NCI-H2081 (cell line): ENCODE measurements at regions not wholly inside any gene's neighbourhood (a gene's known extent, or its start where the extent isn't known, plus 50 kb on each side); places are given as distances from the start of the nearest gene placed in this dataset.

Source experiments
- DNase-seq, 2 experiments: peaks; one replicate each; lab custom pipeline; 2025; lab: John Stamatoyannopoulos, UW

DNA sequence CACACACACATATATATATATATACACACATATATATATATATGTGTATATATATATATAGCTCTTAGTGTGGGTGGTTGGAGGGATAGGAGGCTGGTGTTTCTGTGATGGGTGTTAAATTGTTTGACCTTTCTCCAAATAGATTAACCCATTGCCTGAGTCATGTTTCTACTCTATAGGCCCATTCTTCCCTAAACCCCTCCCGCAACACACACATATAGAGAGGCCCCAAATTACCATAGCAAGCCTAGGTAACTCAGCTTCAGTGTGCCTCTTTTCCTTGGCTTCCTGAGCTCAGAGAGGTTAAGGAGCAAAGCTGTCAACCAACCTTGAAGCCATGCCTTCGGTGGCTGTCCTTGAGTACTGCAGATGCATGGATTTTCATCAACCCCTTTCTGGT lies 98.7 kb upstream of the ADO start:
- DNase-seq = no peak

DNA sequence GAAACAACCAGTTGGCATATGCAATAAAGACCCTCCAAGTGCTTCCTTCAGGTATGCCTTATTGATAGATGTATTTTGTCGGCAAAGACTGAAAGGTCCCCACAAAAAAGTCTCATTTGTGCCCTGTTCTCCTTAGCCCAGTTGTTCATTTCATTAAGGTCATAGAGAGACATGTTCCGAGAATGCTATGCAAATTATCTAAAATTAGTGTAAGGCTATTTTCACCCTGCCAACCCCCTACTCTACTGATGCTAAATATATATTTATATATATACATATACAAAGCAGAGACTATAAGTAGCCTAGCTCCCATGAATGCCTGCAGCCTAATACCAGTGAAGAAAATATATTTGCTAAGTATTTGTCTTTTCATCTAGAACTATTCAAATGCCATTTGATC lies 96.7 kb upstream of the ADO start:
- DNase-seq = no peak

DNA sequence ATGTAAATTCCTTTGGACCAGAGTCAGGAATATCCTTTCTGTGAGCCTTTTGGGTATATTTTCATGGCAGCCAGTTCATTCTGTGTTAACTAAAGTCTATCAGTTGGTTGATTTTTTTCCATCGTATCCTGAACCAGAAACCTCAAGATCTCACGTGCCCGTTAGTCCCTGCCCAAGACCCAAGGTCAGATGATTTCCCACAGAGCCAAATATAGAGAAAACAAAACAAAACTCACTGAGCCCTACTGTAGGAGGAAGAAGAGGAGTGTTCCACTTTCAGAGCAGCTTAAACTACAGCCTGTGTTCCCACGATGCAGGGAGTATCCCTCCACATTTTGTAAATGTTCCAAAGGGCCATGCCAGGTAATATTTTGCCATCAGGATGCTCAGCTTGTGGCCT lies 96.0 kb upstream of the ADO start:
- no peak for DNase-seq

DNA sequence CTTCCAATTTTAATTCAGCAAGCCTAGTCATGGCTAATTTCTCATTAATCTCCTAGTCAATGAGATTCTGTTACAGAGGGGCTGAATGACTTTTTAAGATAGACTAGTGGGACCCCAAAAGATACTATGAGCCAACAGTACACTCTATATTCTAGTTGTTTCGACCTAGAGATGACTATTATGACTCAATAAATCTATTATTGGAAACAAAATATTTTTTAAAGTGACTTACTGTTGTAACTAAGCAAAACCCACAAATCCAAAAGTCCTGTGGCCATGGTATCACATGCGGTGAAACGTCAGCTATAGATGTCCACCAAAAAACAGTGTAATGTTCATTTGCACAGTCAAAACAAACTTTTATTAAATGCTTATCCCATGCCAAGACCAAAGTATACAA lies 95.3 kb upstream of the ADO start:
- no peak for DNase-seq

DNA sequence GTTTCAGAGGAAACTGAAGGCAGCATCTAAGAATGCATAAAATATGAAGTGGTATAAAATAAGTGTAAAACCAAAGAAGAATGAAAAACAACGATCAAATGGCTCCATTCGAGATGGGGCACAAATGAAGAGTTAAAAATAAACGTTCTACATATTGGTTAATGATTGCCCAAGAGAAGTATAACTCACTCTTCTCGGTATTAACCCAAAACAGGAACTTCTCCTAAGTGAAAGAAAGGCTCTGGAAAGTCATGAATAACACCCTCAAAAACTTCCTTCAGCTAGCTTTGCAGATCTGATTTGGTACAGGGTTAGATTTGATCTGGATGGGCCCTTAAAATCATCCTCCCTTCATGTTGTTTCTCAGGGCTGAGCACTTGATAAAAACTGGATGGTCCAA lies 94.3 kb upstream of the ADO start:
- DNase-seq = no peak

DNA sequence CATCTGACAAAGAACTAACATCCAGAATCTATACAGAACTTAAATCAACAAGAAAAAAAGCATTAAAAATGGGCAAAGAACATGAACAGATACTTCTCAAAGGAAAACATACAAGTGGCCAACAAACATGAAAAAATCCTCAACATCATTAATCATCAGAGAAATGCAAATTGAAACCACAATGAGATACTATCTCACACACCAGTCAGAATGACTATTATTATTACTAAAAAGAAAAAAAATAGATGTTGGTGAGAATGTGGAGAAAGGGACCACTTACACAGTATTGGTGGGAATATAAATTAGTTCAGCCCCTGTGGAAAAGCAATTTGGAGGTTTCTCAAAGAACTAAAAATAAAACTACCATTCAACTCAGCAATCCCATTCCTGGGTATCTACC lies 89.1 kb upstream of the ADO start:
- DNase-seq = no peak

DNA sequence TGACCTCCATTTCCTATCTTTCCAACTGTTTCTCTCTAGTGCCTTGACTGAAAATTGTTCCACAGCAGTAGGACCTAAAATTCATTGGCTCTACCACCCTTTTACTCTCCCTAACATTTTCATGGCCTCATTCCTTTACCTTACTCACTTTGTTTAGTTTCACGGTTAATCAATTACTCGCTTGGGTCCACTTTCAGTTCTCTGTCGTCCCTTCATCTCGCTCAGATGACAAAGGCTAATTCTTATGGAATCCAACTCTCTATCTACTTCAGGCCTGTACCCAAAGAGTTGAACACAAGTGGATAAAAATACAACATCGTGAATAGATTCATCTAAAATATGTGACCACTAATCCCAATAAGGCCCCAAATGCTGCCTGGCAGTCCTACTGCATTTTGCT lies 85.9 kb upstream of the ADO start:
- DNase-seq = no peak

DNA sequence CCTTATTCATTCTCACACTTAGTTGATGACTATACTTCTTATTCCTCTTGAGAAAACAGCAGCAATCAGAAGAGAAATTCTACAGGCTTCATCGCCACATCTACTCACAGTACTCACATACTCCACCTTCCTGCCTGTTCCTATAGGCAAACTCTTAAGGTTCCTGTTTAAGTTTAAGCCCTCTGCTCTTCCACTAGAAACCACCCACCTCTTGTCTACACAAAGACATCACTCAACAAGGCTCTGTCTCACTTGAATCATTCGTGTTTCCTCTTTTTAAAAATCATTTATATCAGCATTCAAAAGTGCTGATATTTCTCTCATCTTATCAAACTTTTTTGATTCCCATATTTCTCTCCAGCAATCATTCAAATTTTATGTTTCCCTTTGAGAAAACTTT lies 85.5 kb upstream of the ADO start:
- no peak for DNase-seq

DNA sequence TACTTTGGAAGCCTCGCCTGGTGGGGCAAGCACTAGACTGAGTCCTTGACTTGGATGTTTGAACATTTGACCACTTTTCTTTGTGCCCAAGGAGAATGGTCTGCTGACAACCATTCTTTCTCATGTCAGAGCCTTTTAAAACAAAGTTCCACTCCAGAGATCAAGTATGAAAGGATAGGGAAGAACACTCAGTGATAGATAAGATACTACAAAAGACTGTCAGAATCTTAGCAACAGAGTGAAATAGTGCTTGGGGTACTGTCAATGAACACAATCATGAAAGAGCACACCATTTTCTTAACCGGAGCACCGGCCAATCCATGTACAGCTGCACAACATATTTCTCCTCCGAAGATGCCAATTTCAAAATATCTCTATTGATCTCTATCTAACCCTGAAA lies 82.8 kb upstream of the ADO start:
- DNase-seq = no peak

DNA sequence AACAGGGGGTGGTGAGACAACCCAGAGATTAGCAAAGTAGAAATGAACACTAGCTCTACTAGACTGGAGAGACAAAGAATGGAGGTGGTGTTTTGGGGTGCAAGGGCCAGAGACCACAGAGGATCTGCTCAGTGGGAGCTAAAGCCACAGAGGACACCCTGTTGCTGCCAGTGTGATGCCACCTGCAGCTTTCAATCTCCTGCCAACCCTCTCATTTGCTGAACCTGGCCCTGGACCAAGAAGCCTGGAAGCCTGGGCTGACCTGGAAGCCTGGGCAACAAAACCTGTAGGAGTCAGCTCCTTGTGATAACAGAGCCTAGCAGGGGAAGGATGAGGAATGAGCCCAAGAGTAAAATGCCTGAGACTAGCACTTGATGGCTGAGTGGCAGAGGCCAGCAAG lies 81.1 kb upstream of the ADO start:
- DNase-seq = no peak

DNA sequence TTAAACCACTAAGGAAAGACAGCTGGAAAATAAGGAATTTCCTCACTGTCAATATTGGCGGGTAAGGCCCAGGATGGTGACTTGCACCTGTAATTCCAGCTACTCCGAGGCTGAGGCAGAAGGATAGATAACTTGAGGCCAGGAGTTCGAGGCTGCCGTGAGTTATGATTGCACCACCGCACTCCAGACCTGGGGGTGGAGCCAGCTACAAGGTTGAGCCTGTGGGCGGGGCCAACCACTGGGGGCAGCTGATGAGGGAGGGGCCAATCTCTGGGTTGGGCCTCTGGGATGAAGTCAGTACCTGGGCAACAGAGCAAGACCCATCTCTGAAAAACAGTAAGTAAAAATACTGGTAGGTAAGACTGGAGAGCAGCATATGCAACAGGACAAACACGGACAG lies 80.1 kb upstream of the ADO start:
- DNase-seq = no peak

DNA sequence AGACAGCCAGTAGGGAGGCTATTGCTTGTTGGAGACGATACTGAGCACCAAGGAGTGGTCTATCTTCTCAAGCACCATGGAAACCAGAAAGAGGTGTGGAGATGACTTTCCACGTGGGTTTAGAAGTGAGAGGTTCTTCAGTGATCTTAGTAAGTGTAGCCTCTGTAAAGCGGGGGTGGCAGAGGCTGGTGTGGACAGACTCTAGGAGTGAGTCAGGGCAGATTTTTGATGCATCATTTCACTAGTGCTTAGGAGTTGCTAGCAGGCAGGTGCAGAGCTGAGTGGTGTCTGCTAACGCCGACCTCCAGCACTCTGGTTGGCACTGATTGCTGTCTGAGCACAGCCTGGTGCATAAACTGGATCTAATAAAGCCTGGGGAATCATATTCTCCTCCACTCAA lies 78.4 kb upstream of the ADO start:
- no peak for DNase-seq

DNA sequence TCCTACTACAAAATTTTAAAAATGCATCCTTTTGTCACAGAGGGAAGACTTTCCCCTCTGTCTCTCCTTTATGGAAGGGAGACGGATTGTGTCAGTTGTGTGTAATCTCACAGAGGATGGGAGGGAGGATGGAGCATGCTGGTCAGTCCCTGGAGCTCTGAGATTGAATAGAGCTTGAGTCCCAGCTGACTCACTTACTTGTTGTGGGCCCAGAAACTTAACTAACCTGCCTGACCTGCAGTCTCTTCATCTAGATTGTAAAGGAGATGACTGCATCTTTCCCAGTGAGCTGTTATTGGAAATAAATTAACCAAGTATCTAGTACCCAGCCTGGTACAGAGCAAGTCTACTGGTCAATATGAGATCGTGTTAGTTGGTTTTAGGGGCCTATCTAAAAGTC lies 77.9 kb upstream of the ADO start:
- no peak for DNase-seq

DNA sequence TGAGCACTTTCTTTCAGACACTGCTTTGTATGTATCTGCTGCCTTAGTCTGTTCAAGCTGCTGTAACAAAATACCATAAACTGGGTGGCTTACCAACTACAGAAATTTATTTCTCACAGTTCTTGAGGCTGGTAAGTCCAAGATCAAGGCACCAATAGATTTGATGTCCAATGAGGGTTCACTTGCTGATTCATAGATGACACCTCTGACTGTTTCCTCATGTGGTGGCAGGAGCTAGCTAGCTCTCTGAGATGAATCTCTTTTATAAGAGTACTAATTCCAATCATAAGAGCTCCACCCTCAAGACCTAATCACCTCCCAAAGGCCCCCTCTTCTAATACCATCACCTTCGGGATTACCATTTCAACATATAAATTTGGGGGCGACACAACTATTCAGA lies 76.6 kb upstream of the ADO start:
- no peak for DNase-seq

DNA sequence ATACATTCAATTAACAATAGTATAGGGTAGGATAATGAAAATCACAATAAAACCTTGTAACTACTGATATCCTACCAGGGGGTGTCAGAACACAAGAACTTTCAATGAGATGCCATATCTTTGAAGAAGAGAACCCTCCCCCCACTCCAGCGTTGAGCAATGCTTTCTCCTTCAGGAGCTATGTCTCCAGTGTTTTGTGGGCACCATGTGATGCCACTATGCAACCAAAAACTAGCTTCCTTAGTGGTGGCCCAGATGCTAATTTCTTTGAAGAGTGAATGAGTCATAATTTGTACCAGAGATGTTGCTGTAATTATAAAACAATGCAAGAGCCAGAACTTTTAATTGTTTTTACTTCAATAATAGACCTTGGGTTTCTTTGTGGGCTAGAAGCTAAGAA lies 76.0 kb upstream of the ADO start:
- DNase-seq = no peak

DNA sequence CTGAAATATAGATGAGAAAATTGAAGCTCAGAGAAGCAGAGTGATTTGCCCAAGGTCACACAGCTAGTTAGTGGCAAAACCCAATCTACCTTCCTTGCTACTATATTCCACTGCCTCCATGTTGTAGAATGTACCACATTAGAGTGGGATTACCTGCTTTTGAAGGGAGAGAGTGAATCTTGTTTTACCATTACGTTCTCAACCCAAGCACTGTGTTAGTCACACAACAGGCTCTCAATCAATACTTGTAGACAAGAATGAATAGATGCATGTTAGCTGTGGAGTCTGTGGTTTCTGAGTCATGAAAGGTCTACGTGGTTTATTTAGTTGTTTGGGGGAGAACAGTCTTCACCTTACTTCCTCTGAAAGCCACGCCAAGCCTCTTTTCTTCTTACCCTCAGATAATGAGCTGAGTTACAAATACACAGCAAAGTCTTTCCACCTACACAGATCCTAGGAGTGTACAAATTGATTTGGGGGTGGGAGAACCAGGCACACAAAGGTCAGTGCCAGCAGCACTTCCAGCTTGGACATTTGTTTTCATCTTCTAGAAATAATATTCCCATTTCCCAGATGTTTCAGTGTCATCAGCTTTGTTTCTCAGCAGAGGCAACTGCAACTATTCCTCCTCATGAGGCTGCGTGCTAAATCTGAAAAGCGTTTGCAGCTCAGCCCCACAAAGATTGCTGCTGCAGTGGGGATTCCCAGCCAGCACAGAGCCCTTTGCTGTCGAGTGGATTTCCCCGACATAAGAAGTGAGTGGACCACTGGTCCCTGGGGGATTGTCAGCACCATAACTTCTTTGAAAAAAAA lies 71.5 kb upstream of the ADO start:
- DNase-seq = no peak

DNA sequence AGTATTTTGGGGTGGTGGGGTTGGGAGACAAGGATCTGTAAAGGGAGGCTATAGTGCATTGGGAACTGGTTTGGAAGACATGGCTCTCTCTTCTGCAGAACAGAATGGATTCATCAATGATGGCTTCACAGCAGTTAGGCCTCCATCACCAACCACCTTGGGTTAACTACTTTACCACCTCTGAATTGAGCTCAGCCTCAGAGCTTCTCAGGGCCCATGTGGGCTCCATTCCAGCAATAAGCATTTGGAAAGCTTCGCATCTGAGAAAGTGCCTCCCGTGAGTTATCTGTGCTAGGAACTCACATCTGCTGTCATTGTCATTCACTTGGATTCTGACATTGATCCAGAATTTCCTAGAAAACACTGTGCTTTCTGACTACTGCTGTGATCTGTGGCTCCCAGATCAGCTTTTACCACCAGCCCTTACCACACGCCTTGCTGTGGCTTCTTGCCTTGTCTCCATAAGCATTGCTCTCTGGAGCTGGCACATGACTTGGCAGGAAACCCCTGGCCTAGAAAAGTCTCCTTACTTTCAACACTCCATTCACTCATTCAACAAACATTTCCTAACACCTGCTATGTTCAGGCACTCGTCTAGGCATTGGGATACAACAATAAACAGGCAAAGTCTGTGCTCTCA lies 70.7 kb upstream of the ADO start:
- no peak for DNase-seq

DNA sequence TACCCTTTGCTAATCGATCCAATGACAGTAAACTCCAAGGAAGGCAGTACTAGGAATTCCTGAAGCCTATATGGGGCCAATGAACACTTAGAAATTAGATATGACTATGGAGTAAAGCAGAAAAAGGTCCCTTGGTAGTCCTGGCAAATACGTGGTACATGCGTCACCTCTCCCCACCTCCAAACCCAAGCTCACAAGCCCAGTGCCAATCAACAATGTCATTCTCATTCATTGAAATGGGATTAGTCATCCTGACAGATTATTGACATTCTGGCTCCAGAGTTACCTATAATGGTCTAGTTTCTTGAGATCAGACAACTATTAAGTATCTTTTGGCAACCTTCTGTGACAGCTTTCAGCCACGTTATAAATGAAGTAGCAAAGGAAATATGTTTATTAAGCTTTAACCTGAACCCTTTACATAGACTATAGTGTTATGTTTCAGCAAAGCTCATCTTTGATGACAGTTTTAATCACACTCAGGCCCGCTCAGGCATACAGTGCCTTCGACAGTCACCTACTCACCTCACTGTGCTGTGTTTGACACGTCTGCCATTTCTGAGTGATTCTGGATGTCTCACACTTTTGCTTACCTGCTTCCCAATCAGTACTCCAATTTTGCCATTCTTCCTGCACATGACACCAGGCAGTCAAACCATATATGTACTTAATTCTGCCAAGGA lies 69.6 kb upstream of the ADO start:
- no peak for DNase-seq

DNA sequence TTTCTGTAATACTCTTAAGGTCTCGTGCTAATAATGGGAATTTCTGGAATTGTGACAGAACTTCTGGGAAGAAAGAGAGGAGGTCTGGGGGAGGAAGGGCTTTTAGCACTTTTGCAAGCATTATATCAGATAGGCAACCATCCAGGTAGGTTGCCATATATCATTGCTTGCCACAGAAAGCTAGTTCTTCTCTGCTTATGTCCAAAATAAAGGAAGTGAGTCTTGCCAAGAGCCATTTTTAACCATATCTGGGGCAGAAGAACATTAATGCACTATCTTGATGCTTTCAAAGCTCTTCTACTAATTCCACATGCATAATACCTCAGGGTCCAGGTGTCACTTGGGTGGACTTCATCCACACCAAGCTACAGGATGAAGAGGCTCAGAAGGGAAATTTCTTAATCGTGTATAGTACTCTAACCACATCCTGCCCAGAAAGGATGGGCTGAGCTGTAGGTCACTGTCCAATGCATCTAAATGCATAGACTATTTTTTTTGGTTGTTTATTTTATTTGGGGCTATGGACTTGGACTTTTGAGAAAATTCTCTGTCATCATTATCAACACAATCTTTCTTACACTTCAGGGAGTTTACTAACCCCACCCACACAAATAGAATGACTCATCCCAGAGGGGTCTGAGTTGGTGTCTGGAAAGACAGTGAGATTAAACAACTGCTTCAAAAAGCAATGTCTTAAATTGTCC lies 68.9 kb upstream of the ADO start:
- no peak for DNase-seq

DNA sequence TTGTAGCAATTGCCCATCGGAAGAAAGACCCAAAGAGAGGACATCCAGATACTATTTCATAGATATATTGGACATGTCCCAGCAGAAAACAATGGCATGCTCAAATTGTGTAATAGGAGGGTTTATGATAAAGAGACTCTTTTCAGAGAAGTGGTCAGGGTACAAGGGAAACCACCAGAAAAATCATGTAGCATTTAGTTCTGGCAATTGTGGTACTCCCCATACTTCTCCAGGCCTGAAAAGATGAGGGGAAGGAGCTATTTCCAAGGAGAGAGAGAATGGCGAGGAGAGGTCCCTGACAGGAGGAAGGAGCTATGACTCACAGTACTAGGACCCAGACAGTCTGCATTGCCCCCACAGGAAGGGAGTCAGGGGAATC lies 68.4 kb upstream of the ADO start:
- DNase-seq = no peak

DNA sequence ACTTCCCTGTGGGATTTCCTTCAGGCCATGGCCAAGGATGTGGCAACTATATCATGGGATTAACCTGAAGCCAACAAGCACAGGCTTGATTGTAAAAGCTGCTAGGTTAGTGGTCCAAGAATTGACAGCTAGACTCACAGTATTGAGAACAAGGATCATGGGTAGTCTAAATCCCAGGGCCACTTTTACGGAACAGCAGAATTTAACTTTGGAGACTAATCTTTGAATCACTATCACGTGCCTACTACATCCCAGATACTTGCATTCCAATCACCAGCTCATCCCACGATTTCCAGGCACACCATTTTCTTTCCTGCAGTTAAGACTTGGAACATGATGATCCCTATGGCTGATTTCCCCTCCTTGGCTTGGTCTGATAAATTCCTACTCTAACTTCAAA lies 65.6 kb upstream of the ADO start:
- DNase-seq = no peak

DNA sequence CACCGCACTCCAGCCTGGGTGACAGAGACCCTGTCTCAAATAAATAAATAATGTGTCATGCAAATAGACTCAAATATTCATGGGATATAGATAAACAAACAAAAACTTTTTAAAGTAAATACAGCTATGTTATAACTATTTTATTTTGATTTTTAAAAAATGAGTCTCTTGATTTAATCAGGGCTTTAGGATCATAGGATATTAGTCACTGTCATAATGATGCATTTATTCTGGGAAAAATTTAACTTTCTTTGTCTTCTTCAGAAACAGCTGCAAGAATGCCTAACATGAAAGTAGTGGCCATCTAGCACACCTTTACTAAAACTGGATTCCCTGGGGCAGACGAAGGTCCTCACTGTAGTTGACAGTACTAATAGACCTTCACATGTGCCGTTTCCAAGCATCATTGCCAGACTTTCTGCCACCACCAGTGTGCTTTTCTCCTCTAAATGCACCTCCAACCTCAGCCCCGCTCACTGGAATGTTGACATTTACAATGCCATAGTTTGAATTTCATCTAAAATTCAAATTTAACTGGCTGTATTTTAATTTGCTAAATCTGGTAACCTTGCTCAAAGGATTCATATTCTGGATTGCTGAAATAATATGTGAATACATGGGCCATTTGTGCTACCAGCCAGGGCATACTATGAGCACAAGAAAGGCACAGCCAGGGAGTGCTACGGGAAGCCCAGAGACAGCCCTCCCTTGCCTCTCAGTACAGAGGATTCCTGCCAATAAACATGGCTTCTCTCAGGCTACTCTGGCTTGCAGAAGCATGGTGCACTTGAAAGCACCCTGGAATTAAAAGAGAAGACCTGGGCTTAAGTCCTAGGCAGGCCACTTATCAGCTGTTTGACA lies 63.4 kb upstream of the ADO start:
- no peak for DNase-seq
